ENCODE measurements at regions not wholly inside any gene's neighbourhood (a gene's known extent, or its start where the extent isn't known, plus 50 kb on each side); places are given as distances from the start of the nearest gene placed in this dataset.

DNA sequence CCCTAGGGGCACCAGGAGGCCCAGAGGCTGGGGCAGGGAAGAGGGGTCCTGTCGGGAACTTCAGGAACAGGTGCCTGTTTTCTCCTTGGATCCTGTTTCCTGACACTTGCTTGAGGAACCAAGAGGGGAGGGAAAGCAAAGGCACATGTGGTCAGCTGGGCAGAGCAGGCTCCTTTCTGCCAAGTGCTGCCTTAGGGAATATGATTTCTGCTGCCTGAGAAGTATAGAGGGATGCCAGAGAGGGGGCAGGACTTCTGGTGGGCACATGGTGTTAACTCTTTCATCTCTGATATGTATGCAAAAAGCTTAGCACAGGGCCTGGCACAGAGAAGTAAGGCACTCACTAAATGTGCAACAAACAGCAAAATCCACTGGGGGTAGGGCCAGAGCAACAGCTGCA is 51.2 kb upstream of the PJA1 start:
- Histone ChIP-seq H3K27ac (ENCODE audit: low read length) (no peak overlapping the region), H3K27me3 (ENCODE audit: control insufficient read depth, insufficient read depth, low read length) (no peaks in the 10 kb centered on the region), H3K4me3 (ENCODE audit: low read length) (no peak overlapping the region), H3K9ac (ENCODE audit: low read length) (no peak overlapping the region), H3K36me3 (ENCODE audit: control insufficient read depth, low read depth, low read length) (no peaks in the 10 kb centered on the region), H3K9me3 (ENCODE audit: control insufficient read depth, low read depth, low read length) (no peaks in the 10 kb centered on the region), H3K4me1 (ENCODE audit: control insufficient read depth, low read depth, low read length) (peaks cover 11% of the 10 kb centered on the region)

DNA sequence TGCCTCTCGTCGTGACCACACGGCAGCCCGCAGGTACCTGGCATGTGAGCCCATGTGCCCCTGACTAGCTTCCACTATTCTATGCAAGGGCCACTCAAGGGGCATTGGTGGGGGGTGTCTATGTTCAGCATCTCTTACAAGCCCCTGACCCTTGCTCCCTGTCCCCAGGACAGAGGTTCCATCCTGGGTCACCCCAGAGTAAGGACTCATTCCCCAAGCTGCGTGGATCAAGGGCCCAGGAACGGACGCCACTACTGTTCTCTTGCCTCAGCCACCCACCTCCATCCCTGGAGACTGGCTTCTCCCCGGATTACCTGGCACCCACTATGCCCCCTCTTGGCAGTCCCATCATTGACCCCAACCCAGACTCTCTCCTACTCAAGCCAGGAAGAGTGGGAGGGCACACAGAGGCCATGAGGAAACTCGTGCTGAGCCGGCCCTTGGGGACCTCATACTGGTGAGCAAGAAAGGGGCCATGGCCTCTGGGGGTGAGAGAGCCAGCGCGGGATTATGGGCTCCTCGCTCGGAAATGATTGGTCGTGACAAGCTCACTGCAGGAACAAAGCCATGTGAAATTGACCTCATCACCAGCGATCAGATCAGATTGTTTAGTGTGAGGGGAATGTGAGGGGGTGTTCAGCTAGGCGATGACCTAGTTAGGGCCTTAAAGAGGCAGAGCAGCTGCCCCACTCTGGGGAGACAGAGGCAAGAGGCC is 50.1 kb upstream of the PJA1 start:
- Histone ChIP-seq H3K9ac (ENCODE audit: low read length) (no peak overlapping the region), H3K4me3 (ENCODE audit: low read length) (no peak overlapping the region), H3K27ac (ENCODE audit: low read length) (no peak overlapping the region), H3K4me1 (ENCODE audit: control insufficient read depth, low read depth, low read length) (peaks cover 5% of the 10 kb centered on the region), H3K9me3 (ENCODE audit: control insufficient read depth, low read depth, low read length) (no peaks in the 10 kb centered on the region), H3K36me3 (ENCODE audit: control insufficient read depth, low read depth, low read length) (no peaks in the 10 kb centered on the region), H3K27me3 (ENCODE audit: control insufficient read depth, insufficient read depth, low read length) (no peaks in the 10 kb centered on the region)
